Right lobe of liver (tissue), 4 donors: ENCODE measurements at regions not wholly inside any gene's neighbourhood (a gene's known extent, or its start where the extent isn't known, plus 50 kb on each side); places are given as distances from the start of the nearest gene placed in this dataset.

Source experiments
- POLR2A ChIP-seq: fragments of 450-650 bp; IDR thresholded peaks from one replicate; pipeline ENCODE4 v1.6.1; 2017; ENCODE audit warnings: antibody characterized with exemption, mild to moderate bottlenecking
- TF ChIP-seq, protein P1 (sequence below), 4 donors: fragments of 200-600 bp in 3 of 4; fragments of 450-650 bp in 1 of 4; IDR thresholded peaks; one replicate each; pipeline versions ENCODE4 v1.5.1 to v1.8.0; 2016 to 2022; ENCODE audit warnings: antibody characterized with exemption in 4 of 4, mild to moderate bottlenecking in 2 of 4
- donor health status: DM: no; HTN: no; CAD: no.
- donor health status: DM: no; HTN: no; CAD: no.
- donor health status: DM: no; HTN: yes; CAD: no.

DNA sequence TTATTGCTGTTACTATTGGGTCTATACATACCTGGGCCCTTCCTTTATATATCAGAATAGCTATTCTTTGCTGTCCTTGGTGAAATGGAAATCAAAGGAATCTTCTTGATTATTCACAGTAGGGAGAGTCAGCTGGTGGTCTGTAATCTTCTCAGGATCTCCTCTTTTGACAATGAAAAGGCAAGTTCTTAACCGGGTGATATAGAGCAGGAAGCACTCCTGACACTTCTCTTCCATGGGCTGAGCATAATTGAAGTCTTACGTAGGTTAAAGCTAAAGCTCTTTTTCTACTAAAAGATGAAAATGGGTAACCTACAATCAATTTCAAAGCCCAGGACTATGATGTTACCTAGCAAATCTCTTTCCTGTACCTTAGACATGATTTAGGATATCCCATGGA, 274.9 kb upstream of the LCORL start:
- TF ChIP-seq POLR2A: no peak
- TF ChIP-seq, protein P1, sequence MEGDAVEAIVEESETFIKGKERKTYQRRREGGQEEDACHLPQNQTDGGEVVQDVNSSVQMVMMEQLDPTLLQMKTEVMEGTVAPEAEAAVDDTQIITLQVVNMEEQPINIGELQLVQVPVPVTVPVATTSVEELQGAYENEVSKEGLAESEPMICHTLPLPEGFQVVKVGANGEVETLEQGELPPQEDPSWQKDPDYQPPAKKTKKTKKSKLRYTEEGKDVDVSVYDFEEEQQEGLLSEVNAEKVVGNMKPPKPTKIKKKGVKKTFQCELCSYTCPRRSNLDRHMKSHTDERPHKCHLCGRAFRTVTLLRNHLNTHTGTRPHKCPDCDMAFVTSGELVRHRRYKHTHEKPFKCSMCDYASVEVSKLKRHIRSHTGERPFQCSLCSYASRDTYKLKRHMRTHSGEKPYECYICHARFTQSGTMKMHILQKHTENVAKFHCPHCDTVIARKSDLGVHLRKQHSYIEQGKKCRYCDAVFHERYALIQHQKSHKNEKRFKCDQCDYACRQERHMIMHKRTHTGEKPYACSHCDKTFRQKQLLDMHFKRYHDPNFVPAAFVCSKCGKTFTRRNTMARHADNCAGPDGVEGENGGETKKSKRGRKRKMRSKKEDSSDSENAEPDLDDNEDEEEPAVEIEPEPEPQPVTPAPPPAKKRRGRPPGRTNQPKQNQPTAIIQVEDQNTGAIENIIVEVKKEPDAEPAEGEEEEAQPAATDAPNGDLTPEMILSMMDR (IDR thresholded peaks at IDR 0.05): no peak
